ENCODE measurements at regions not wholly inside any gene's neighbourhood (a gene's known extent, or its start where the extent isn't known, plus 50 kb on each side); places are given as distances from the start of the nearest gene placed in this dataset.

DNA sequence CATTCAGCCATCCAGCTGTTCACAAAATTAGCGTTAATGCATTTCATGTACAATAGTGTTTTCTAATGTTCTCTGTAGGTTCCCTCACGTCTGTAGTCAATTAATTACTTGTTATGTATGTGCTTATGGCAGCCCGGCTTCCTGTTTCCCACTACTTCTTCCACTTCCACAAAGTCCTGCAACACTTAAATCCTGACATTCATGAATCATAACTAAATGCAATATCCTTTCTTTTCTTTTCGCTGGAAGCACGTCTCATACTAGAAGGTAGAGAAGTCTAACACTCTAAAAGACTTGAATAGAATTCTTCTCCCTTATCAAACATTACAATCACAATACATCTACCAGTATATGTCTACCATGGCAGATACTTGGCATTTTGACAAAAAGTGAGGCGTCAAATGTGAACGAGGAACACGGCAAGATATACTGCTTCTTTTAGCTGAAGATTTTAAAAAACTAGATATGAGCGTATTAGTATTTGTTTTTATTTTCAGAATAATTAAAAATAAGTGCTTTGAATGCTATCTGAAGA, 239.0 kb upstream of the DIAPH2 start:
- no peaks in the 10 kb centered on the region for H3K4me1 ChIP-seq
- no peaks in the 10 kb centered on the region for H3K36me3 ChIP-seq (ENCODE audit: low read depth, missing control alignments)
- no peaks in the 10 kb centered on the region for H3K27me3 ChIP-seq
- H3K27ac ChIP-seq = no peak overlapping the region
- DNase-seq = no peak
- intact Hi-C loops (cut with DNase I; ENCODE audit: low total_unique reads) = no loop called here
- no peaks in the 10 kb centered on the region for H3K9me3 ChIP-seq
- TF ChIP-seq POLR2A (IDR thresholded peaks at IDR 0.05) = no peak
- TF ChIP-seq, protein P1, sequence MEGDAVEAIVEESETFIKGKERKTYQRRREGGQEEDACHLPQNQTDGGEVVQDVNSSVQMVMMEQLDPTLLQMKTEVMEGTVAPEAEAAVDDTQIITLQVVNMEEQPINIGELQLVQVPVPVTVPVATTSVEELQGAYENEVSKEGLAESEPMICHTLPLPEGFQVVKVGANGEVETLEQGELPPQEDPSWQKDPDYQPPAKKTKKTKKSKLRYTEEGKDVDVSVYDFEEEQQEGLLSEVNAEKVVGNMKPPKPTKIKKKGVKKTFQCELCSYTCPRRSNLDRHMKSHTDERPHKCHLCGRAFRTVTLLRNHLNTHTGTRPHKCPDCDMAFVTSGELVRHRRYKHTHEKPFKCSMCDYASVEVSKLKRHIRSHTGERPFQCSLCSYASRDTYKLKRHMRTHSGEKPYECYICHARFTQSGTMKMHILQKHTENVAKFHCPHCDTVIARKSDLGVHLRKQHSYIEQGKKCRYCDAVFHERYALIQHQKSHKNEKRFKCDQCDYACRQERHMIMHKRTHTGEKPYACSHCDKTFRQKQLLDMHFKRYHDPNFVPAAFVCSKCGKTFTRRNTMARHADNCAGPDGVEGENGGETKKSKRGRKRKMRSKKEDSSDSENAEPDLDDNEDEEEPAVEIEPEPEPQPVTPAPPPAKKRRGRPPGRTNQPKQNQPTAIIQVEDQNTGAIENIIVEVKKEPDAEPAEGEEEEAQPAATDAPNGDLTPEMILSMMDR (IDR thresholded peaks at IDR 0.05) = no peak
- H3K4me3 ChIP-seq = no peak overlapping the region
- 83 to 85% methylated on average over 9 of the region's 9 CpGs for WGBS, 2 donors

DNA sequence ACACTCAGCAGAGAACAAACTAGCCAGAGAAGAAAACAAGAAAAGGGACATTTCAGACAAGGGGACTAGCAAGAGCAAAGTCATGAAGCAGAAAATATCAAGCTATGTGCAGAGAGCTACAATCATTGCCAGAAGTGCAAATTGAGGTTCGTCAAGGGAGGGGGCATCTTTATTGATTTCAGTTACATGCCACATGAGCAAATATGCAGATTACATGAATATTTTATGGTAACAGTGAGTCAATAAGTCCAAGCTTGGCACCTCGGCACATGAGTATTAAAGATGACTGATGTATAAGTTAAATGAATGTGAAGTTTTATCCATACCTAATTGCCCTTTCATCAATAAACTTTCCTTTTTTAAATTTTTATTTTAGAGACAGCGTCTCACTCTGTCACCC, 238.1 kb upstream of the DIAPH2 start:
- intact Hi-C loops (cut with DNase I; ENCODE audit: low total_unique reads) = no loop called here
- 89 to 93% methylated on average over 3 of the region's 3 CpGs for WGBS, 2 donors
- DNase-seq = no peak
- no peaks in the 10 kb centered on the region for H3K36me3 ChIP-seq (ENCODE audit: low read depth, missing control alignments)
- no peaks in the 10 kb centered on the region for H3K9me3 ChIP-seq
- H3K27me3 ChIP-seq = no peaks in the 10 kb centered on the region
- H3K4me1 ChIP-seq = no peaks in the 10 kb centered on the region
- H3K27ac ChIP-seq = no peak overlapping the region
- TF ChIP-seq POLR2A (IDR thresholded peaks at IDR 0.05) = no peak
- TF ChIP-seq, protein P1 (IDR thresholded peaks at IDR 0.05) = no peak
- H3K4me3 ChIP-seq = no peak overlapping the region

DNA sequence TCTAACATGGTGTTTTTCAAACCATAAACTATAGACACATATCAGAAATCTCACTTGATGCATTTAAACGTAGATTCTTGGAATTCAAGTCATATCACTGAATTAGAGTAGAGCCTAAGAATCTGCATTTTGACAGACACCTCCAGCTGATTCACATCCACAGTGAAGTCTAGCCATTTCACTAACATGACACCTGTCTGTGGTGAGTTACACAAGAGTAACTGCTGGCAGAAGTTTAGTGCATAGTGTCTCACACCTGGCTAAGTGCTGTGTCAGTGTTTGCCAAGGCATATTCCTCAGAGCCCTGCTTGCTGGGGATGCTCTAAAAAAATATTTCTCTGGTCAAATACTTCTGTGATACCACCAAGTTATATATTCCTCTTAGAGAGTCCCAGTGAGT, 237.5 kb upstream of the DIAPH2 start:
- H3K9me3 ChIP-seq = no peaks in the 10 kb centered on the region
- H3K4me3 ChIP-seq = no peak overlapping the region
- H3K4me1 ChIP-seq = no peaks in the 10 kb centered on the region
- H3K36me3 ChIP-seq (ENCODE audit: low read depth, missing control alignments) = no peaks in the 10 kb centered on the region
- TF ChIP-seq POLR2A (IDR thresholded peaks at IDR 0.05) = no peak
- TF ChIP-seq, protein P1 (IDR thresholded peaks at IDR 0.05) = no peak
- H3K27ac ChIP-seq = no peak overlapping the region
- intact Hi-C loops (cut with DNase I; ENCODE audit: low total_unique reads) = no loop called here
- DNase-seq = no peak
- H3K27me3 ChIP-seq = no peaks in the 10 kb centered on the region
- 82 to 89% methylated on average over 1 of the region's 1 CpG for WGBS, 2 donors

DNA sequence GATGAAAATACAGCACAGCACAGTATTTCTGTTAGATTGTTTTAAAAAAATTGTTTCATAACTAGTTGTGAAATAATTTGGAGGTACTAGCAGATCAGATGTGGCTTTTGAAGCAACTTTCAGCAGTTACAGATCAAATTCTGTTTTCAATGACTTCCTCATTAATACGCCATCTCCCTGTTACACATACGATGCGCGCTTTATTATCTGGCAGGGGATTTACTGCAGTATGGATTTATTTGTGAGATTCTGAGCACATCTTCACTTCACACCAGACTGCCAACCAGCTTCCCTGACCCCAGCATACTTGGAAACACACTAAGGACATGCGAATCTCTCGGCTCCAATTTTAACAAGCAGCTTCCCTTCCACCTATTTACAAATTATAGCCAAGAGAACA, 235.5 kb upstream of the DIAPH2 start:
- no peak for DNase-seq
- no peaks in the 10 kb centered on the region for H3K27me3 ChIP-seq
- no peaks in the 10 kb centered on the region for H3K4me1 ChIP-seq
- no peaks in the 10 kb centered on the region for H3K36me3 ChIP-seq (ENCODE audit: low read depth, missing control alignments)
- H3K27ac ChIP-seq = no peak overlapping the region
- TF ChIP-seq POLR2A (IDR thresholded peaks at IDR 0.05) = no peak
- TF ChIP-seq, protein P1 (IDR thresholded peaks at IDR 0.05) = no peak
- H3K4me3 ChIP-seq = no peak overlapping the region
- no peaks in the 10 kb centered on the region for H3K9me3 ChIP-seq
- intact Hi-C loops (cut with DNase I; ENCODE audit: low total_unique reads) = no loop called here
- WGBS, 2 donors = 80 to 91% methylated on average over 6 of the region's 6 CpGs

DNA sequence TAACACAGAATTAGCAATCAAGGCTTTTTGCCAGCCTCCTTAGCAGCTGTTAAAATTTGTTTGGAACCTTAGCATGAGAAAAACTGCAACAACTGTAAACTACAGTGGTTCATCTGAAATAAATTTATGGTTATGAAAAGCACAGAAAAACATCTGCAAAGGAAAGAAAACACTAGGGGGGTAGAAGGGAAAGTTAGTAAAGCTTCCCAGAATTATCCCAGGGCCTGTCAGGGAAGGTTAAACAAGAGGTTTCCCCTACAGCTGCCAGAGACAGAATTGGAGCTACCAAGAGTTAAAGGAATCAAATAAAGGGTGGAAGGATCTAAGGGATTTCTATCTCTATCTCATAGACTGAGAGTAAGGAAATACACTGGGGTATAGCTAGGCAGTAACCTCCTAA, 234.7 kb upstream of the DIAPH2 start:
- no peaks in the 10 kb centered on the region for H3K4me1 ChIP-seq
- no peak overlapping the region for H3K27ac ChIP-seq
- no peaks in the 10 kb centered on the region for H3K9me3 ChIP-seq
- intact Hi-C loops (cut with DNase I; ENCODE audit: low total_unique reads) = no loop called here
- no peak for DNase-seq
- TF ChIP-seq, protein P1 (IDR thresholded peaks at IDR 0.05) = no peak
- no peak for TF ChIP-seq POLR2A (IDR thresholded peaks at IDR 0.05)
- H3K36me3 ChIP-seq (ENCODE audit: low read depth, missing control alignments) = no peaks in the 10 kb centered on the region
- H3K4me3 ChIP-seq = no peak overlapping the region
- H3K27me3 ChIP-seq = no peaks in the 10 kb centered on the region

Measured in testis (tissue), 2 donors.